OCI-LY7 (cell line): ENCODE measurements at regions not wholly inside any gene's neighbourhood (a gene's known extent, or its start where the extent isn't known, plus 50 kb on each side); places are given as distances from the start of the nearest gene placed in this dataset.

ENCODE experiments used
- BruUV-seq: library from RNA; stranded (reverse); fragments of 400-500 nt; replicated peaks from 2 replicates; lab custom pipeline; 2021; lab: Mats Ljungman, UMichigan
- CTCF ChIA-PET: fragments of 300-600 bp; sonication (Branson Sonifier 250); formaldehyde crosslinking; loops from one replicate; lab custom pipeline; 2022; ENCODE audit warnings: antibody characterized with exemption; ENCODE audit not compliant: unreplicated experiment; lab: Charles Lee
- POLR2A ChIA-PET: fragments of 300-600 bp; sonication (Branson Sonifier 250); formaldehyde crosslinking; loops from one replicate; lab custom pipeline; 2022; ENCODE audit warnings: antibody characterized with exemption; lab: Charles Lee
- DNase-seq: peaks from one replicate; pipeline ENCODE4 v3.0.0-alpha.2; 2015; ENCODE audit warnings: low spot score
- H2AFZ ChIP-seq: fragments of 200-600 bp; sonication (generic), shearing (Covaris generic); 2 replicates; pipeline ENCODE4 v1.6.1; 2014; ENCODE audit warnings: mild to moderate bottlenecking, antibody characterized with exemption, low read length, moderate library complexity
- H3K27ac ChIP-seq: fragments of 200-600 bp; sonication (generic); 2 replicates; pipeline ENCODE4 v1.5.1; 2014; ENCODE audit warnings: mixed run types, low read depth, mild to moderate bottlenecking, moderate library complexity, low read length, inconsistent platforms; ENCODE audit not compliant: poor library complexity, severe bottlenecking
- H3K36me3 ChIP-seq: fragments of 200-600 bp; sonication (generic); 2 replicates; pipeline ENCODE4 v1.6.1; 2014; ENCODE audit warnings: mild to moderate bottlenecking, antibody characterized with exemption, low read length, moderate library complexity, mixed read lengths; ENCODE audit not compliant: insufficient read depth
- H3K4me1 ChIP-seq: fragments of 200-600 bp; sonication (generic); 2 replicates; pipeline ENCODE4 v1.5.1; 2014; ENCODE audit warnings: mild to moderate bottlenecking, low read length; ENCODE audit not compliant: insufficient read depth, poor library complexity, severe bottlenecking
- H3K4me2 ChIP-seq: fragments of 200-600 bp; sonication (generic); 2 replicates; pipeline ENCODE4 v1.6.1; 2014; ENCODE audit warnings: mild to moderate bottlenecking, low read length
- H3K4me3 ChIP-seq: fragments of 200-600 bp; sonication (generic); 2 replicates; pipeline ENCODE4 v1.5.1; 2014; ENCODE audit warnings: mild to moderate bottlenecking, low read depth, low read length; ENCODE audit not compliant: poor library complexity, severe bottlenecking
- H3K79me2 ChIP-seq: fragments of 200-600 bp; sonication (generic); 2 replicates; pipeline ENCODE4 v1.6.1; 2016; ENCODE audit warnings: low read depth, mild to moderate bottlenecking, low read length, moderate library complexity, mixed read lengths; ENCODE audit not compliant: insufficient read depth
- H3K9me2 ChIP-seq: fragments of 200-600 bp; sonication (generic); 2 replicates; pipeline ENCODE4 v1.6.1; 2016; ENCODE audit warnings: mild to moderate bottlenecking, low read length, mixed read lengths; ENCODE audit not compliant: insufficient read depth
- H3K9me3 ChIP-seq: fragments of 200-600 bp; sonication (generic); 2 replicates; pipeline ENCODE4 v1.6.1; 2014; ENCODE audit warnings: mild to moderate bottlenecking, mixed run types, low read length, mixed read lengths
- H4K20me1 ChIP-seq: fragments of 200-600 bp; sonication (generic); 2 replicates; pipeline ENCODE4 v1.6.1; 2014; ENCODE audit warnings: mild to moderate bottlenecking, antibody characterized with exemption, low read length, moderate library complexity, mixed read lengths; ENCODE audit not compliant: insufficient read depth
- EZH2phosphoT487 ChIP-seq: fragments of 200-600 bp; sonication (generic); IDR thresholded peaks from 2 replicates; pipeline ENCODE4 v1.6.1; 2018; ENCODE audit warnings: low read depth, borderline replicate concordance, mild to moderate bottlenecking, mixed run types, antibody characterized with exemption, low read length, moderate library complexity, mixed read lengths
- intact Hi-C: fragments of 100-400 bp; cut with micrococcal nuclease; formaldehyde crosslinking; loops from one replicate; pipeline ENCODE4 v1.10.0; 2022; ENCODE audit not compliant: unreplicated experiment
- TF ChIP-seq, protein P1 (sequence below): fragments of 200-600 bp; sonication (generic); conservative IDR thresholded peaks from 2 replicates; pipeline ENCODE4 v1.5.1; 2014; ENCODE audit warnings: mild to moderate bottlenecking, antibody characterized with exemption, low read length, moderate library complexity, mixed read lengths

DNA sequence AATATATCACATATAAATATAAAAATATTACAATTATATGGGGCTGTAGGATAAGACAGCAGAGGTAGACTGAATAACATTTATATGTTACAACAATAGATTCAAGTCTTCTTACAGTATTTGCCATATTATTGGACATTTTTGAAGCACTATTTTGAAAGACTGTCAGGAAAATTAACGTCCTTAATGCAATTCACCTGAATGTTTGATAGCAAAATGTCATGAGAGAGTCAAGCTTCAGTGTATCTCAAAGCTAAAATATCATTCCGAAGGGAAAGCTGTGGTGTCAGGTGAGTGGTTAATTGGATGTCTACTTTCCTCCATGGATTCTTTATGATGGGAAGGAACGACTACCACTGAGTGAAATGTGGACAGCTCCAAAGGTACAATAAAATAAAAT, 1004.0 kb downstream of the HACE1 start:
- H3K79me2 ChIP-seq, result no peaks in the 10 kb centered on the region
- CTCF ChIA-PET, result no interaction called here
- no peaks in the 10 kb centered on the region for H3K36me3 ChIP-seq
- intact Hi-C loops, result no loop called here
- TF ChIP-seq, protein P1, sequence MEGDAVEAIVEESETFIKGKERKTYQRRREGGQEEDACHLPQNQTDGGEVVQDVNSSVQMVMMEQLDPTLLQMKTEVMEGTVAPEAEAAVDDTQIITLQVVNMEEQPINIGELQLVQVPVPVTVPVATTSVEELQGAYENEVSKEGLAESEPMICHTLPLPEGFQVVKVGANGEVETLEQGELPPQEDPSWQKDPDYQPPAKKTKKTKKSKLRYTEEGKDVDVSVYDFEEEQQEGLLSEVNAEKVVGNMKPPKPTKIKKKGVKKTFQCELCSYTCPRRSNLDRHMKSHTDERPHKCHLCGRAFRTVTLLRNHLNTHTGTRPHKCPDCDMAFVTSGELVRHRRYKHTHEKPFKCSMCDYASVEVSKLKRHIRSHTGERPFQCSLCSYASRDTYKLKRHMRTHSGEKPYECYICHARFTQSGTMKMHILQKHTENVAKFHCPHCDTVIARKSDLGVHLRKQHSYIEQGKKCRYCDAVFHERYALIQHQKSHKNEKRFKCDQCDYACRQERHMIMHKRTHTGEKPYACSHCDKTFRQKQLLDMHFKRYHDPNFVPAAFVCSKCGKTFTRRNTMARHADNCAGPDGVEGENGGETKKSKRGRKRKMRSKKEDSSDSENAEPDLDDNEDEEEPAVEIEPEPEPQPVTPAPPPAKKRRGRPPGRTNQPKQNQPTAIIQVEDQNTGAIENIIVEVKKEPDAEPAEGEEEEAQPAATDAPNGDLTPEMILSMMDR, result no peak
- TF ChIP-seq EZH2phosphoT487, result no peak
- no peaks in the 10 kb centered on the region for H3K9me3 ChIP-seq
- no peak overlapping the region for H2AFZ ChIP-seq
- no peak for DNase-seq
- POLR2A ChIA-PET, result interaction anchor here (1.2 kb wide), 1 partner anchor 43 kb away, joined by 3 read pairs; no protein-coding TSS in a partner anchor
- no peak overlapping the region for H3K27ac ChIP-seq
- no TSS peak for BruUV-seq
- no peak overlapping the region for H3K4me3 ChIP-seq
- H3K9me2 ChIP-seq, result no peaks in the 10 kb centered on the region
- no peaks in the 10 kb centered on the region for H4K20me1 ChIP-seq
- H3K4me2 ChIP-seq, result no peak overlapping the region
- H3K4me1 ChIP-seq, result no peaks in the 10 kb centered on the region

DNA sequence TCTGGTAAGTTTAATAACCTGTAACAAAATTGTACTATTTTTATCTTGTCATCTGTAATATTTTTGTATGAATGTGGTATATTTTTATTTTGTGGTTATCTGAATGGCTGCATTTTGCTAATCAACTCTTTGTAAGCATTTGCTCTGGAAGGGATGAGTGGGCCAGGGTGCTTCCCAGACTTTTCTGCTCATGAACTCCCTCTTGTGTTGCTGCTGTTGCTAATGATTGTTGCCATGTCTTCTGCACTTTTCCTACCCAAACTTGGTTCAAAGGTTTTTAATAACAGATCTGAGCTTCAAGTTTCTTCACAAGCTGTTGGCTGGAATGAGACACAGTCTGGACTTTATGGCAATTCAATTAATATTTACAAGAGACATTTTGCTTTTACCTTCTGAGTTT, 1005.7 kb downstream of the HACE1 start:
- no peaks in the 10 kb centered on the region for H3K79me2 ChIP-seq
- ChIA-PET CTCF (no interaction called here), POLR2A (no interaction called here)
- DNase-seq, result no peak
- BruUV-seq, result no TSS peak
- no peaks in the 10 kb centered on the region for H4K20me1 ChIP-seq
- H2AFZ ChIP-seq, result no peak overlapping the region
- no peaks in the 10 kb centered on the region for H3K9me3 ChIP-seq
- no peak overlapping the region for H3K27ac ChIP-seq
- no peaks in the 10 kb centered on the region for H3K36me3 ChIP-seq
- no peak overlapping the region for H3K4me3 ChIP-seq
- no peak overlapping the region for H3K4me2 ChIP-seq
- no peaks in the 10 kb centered on the region for H3K9me2 ChIP-seq
- TF ChIP-seq, protein P1, result no peak
- TF ChIP-seq EZH2phosphoT487, result no peak
- no peaks in the 10 kb centered on the region for H3K4me1 ChIP-seq
- intact Hi-C loops, result no loop called here

DNA sequence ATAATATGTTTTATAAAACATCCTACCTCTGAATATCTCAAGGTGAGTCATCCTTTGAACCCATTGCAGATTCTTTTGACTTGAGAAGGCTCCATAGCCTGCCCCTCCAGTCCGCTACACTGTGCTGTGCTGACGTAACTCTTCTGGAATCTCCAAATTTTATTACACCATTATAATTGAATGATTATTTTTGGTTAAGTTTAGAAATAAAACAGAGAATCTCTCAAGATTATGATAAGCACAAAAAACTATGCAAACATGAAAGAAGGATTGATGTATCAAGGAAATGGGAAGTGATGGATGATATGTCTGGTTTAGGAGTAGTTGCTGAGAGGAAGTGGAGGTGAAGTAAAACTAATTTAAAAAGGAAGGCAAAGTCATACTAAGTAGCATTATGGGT, 1021.3 kb downstream of the HACE1 start:
- intact Hi-C loops, result no loop called here

More for the DNA sequence above, 1021.3 kb downstream of the HACE1 start:
- CTCF ChIA-PET, result no interaction called here
- Histone ChIP-seq H3K27ac (no peak overlapping the region), H3K36me3 (no peaks in the 10 kb centered on the region), H3K4me3 (no peak overlapping the region), H4K20me1 (no peaks in the 10 kb centered on the region), H3K9me2 (no peaks in the 10 kb centered on the region), H3K79me2 (no peaks in the 10 kb centered on the region), H3K4me2 (no peak overlapping the region), H3K9me3 (no peaks in the 10 kb centered on the region), H3K4me1 (no peaks in the 10 kb centered on the region), H2AFZ (no peak overlapping the region)
- POLR2A ChIA-PET, result no interaction called here
- TF ChIP-seq EZH2phosphoT487, result no peak
- TF ChIP-seq, protein P1, result no peak
- no TSS peak for BruUV-seq
- no peak for DNase-seq
